Mesenteric fat pad (tissue), 1 donor: ENCODE measurements at regions not wholly inside any gene's neighbourhood (a gene's known extent, or its start where the extent isn't known, plus 50 kb on each side); places are given as distances from the start of the nearest gene placed in this dataset.

ENCODE experiments used
- DNase-seq: peaks from one replicate; pipeline ENCODE4 v3.0.0-alpha.2; 2020; ENCODE audit warnings: low spot score
- donor health status: DM: yes; HTN: yes; CAD: no.

- DNase-seq = no peak
These were observed 248.8 kb downstream of the SOD2 start for GRCh38 chr6:159444056-159444760.

DNA sequence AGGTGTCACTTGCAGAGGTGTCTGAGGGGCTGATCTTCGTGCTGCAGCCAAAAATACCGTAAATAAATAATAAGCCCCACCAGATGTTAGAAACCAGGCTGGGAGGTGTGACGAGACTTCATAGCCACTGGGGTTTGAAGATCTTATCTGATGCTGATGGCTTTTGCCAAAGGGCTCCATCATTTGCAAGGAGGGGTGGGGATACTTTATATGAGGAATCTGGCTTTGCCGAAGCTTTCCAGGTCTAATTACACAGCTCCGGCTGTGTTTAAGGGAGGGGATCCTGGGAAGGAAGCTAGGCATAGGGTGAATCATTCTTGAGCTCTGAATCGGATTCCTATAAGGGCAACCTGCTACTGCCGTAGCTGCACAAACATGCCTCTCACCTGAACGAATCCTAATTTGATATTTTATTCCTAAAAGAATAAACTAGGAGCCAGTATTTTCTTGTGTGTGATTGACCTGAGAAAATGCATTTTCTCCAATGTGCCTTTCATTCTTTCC lies 249.6 kb downstream of the SOD2 start:
- no peak for DNase-seq

DNA sequence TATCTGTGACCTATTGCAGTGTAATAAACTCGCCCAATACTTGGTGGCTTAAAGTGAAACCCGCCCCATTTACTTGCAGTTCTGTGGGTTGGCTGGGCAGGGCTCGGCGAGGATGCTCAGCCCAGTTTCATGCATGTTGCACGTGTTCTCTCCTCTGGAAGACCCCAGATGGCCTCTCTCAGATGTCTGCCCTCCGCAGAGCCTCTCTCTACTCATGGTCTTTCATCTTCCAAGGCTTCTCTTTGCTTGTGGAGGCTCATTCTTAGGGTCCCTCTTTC lies 251.4 kb downstream of the SOD2 start:
- DNase-seq = no peak

- no peak for DNase-seq
These were observed 251.9 kb downstream of the SOD2 start for GRCh38 chr6:159440911-159441703.

DNA sequence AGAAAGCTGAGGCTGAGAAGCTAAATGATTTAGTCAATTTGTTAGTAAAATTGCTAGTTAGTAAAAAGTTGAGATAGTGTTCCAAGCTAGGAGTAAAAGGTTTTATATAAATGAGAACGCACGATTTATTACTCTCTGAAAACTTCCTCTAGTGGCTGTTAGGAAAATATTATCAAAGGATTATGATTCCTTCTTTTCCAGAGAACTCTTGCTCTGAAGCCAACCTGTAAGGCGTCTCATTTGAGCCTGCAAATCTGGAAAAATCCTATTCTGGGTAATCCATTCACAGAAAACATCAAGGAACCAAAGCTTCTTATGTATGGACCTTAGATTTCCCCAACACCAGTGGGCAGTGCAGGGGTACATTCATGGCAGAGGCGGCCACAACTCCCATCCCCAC lies 252.7 kb downstream of the SOD2 start:
- DNase-seq = no peak

- no peak for DNase-seq
These were observed 253.4 kb downstream of the SOD2 start for GRCh38 chr6:159439651-159440050.

DNA sequence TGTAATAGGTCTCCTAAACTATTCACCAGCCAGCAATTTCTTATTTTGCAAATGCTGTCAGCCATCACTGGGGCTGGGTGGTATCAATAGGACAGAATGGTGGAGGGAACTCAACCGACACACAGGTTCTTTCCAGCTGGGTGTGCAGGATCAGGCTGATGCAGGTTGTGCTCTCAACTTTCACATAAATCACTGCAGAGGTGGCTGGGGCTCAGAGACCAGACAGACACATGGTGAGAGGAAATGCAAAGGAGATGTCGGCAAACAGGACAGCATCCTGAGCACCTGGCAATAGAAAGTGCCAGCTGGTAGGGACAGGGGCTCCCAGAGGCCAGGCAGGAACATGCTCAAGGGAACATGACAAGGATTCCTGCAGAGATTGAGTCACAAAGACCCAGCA lies 254.9 kb downstream of the SOD2 start:
- DNase-seq = no peak

DNA sequence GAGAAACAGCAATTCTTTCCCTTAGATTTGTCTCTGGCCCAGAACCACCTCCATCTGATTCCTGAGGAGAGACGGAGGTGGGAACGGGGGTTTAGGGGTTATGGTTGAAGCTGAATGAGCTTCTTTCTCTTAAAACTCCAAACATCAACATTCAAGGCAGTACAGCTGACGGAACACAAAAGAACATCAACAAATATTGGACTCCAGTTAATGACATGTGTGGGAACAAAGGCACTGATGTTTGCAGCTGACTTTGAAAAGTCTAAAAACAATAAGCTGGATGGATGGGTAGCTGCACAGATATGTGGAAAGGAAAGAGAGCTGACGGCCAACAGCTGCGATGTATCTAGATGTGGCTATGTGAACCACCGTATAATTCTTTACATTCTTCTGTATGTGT lies 256.5 kb downstream of the SOD2 start:
- no peak for DNase-seq

DNA sequence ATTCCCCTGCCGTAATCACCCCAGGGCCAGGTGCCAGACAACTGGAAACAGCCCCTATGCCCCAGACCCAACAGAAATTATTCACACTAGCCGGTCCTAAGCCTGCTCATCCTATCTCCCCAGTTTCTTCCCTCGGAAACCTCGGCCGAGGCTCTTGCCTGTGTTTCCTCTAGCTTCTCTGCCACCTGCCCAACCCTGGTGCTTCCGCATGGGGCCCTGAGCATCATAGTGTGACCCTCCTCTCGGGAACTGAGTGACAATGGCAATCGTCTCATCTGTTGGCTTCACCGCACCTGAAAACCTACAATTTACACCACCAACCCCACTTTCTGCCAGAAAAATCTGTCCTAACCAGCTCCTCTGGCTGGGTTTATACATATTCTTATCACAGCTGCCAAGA lies 257.3 kb downstream of the SOD2 start:
- DNase-seq = no peak

DNA sequence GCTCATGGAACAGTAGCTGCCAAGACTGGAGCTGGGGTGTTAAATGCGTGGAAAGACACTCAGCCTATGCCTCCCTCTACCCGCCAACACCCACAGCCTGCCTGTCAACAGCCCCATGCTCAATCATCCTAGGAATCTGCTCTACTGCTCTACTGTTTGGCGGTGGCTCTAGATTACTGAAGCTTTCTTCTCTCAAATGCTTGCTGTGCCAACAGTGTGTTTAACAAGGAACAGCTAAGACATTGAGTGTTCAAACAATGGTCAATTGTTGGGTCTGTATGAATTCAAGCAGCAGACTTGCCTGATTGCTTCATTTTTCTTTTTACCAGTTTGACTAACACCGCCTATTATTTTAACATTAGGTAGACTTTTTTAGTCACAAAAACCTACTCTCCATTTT lies 258.6 kb downstream of the SOD2 start:
- no peak for DNase-seq

DNA sequence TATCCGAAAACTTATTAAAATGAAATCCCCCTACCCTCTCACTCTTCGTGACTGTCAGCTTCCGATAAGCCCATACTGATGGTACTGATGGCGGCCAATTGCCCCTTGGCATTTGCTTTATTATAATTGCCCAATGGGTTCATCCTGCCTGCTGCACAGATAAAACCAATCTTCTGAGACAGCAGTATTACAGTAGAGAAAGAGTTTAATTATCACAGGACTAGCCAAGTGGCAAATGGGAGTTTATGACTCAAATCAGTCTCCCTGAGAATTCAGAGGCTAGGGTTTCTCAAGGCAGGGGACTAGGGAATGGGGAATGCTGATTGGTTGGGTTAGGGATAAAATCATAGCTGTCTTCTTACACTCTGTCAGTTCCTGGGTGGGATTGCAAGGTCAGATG lies 259.5 kb downstream of the SOD2 start:
- no peak for DNase-seq

- no peak for DNase-seq
These were observed 261.3 kb downstream of the SOD2 start for GRCh38 chr6:159431750-159432149.

DNA sequence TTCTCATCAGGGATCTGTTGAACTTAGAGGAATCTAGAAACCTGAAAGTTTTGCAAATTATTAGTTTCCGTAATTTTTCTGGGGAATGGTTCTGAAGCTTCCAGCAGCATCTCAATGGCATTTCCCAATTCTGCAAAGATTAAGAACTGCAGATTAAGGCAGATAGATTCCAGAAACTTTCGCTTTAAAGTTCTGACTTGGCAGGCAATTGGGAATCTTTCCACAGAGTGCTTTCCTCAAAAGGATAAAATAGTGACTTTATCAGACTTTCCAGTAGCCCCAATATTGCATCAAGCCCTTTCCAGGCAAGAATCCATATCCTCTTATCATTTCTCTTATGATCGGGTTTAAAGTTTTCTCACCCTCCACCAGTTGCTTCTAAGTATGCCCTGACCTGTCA lies 261.1 kb downstream of the FNDC1 start:
- DNase-seq = no peak

- DNase-seq = no peak
These were observed 260.2 kb downstream of the FNDC1 start for GRCh38 chr6:159429433-159429832.

- no peak for DNase-seq
These were observed 258.6 kb downstream of the FNDC1 start for GRCh38 chr6:159427771-159428170.

GRCh38 chr6:159427335-159427734 lies 258.1 kb downstream of the FNDC1 start:
- no peak for DNase-seq

DNA sequence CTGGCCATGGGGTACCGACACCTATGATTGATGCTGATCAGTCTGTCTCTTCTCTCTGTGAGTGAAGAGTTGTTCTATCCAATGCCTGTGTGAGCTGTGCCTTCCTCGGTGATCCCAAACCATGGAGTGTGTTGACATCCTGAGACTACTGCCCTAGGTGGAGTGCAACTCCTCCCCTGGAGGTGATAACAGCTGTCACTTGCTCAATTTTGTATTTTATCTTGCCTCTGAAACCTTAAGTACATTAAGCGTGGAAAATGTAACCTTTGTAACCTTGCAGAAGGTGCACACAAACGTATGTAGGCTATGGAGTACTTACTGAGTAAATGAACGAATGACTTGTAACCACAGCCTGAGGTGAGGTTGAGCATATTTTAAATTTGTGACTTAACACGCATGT lies 256.2 kb downstream of the FNDC1 start:
- DNase-seq = no peak

- DNase-seq = no peak
These were observed 253.1 kb downstream of the FNDC1 start for GRCh38 chr6:159422041-159422984.

DNA sequence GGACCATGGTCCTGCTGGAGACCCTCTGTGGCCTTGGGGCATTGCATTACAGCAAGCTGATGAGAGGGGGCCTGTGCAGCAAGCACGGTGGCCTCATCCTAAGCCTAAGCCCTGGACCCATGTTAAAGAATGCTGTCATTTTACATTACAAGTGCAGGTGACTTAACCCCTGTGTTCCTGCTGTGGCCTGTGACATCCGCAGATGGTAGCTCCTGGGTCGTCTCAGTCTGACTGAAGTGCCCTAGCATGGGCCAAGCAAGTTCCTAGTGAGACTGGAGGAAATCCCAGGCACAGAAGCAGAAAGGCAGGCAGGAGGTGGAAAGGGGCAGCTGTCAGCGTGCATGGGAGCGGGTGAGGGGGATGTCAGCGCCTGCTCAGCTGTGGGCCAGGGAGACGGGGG lies 252.4 kb downstream of the FNDC1 start:
- no peak for DNase-seq

GRCh38 chr6:159418997-159419396 lies 249.8 kb downstream of the FNDC1 start:
- DNase-seq = no peak

DNA sequence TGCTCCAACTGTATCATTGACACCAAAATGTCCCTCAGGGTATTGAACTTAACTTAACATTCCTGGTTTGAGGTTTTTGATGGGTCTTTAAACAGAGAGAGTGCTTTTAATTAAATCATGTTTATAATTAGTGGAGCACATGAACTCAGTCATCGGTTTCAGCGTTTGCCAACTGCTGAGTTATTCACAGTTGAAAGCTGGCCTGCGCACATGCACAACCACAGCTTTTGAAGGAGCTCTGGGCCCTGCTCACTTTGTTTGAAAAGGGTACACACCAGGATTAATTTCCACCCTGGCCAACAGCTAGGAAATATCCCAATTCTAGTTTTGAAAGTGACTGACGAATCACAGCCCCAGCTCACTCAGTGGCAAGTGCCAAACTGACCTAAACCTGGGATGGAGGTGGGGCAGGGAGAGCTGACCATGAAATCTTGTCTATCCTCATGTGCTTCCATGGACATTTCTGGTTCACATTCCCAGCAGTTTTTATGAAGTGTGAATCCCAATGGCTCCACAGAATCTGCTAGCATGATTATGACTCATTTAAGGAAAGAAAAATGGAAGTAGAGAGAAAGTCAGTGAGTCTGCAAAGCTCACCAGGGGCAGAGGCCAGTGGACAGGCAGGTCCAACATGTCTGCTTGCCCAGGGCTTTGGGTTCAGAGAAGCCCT lies 247.8 kb downstream of the FNDC1 start:
- no peak for DNase-seq
